ENCODE measurements at regions not wholly inside any gene's neighbourhood (a gene's known extent, or its start where the extent isn't known, plus 50 kb on each side); places are given as distances from the start of the nearest gene placed in this dataset.
"Not testable (repeated sequence)": the region's sequence is repeated elsewhere in the genome, so short reads cannot be mapped to it uniquely, and the experiment has no call there.

GRCh38 chr2:48043746-48044145 lies 137.4 kb upstream of the FBXO11 start:
- no peak for DNase-seq (ENCODE audit: low read depth in 2 of 2)

- no peak for DNase-seq (ENCODE audit: low read depth in 2 of 2)
Observed at GRCh38 chr2:48045613-48046012, 139.3 kb upstream of the FBXO11 start.

- DNase-seq (ENCODE audit: low read depth in 2 of 2) = no peak
Observed at GRCh38 chr2:48048476-48049171, 142.3 kb upstream of the FBXO11 start.

- DNase-seq (ENCODE audit: low read depth in 2 of 2) = no peak
Observed at GRCh38 chr2:48049371-48049770, 143.1 kb upstream of the FBXO11 start.

- DNase-seq (ENCODE audit: low read depth in 2 of 2) = no peak
Observed at GRCh38 chr2:48050711-48051110, 144.4 kb upstream of the FBXO11 start.

- DNase-seq (ENCODE audit: low read depth in 2 of 2) = no peak
Observed at GRCh38 chr2:48059975-48060374, 153.7 kb upstream of the FBXO11 start.

- not testable (repeated sequence) for DNase-seq (ENCODE audit: low read depth in 2 of 2)
Observed at GRCh38 chr2:48061656-48062055, 155.4 kb upstream of the FBXO11 start.

GRCh38 chr2:48065096-48065495 lies 158.8 kb upstream of the FBXO11 start:
- no peak for DNase-seq (ENCODE audit: low read depth in 2 of 2)

GRCh38 chr2:48066000-48066399 lies 159.7 kb upstream of the FBXO11 start:
- no peak for DNase-seq (ENCODE audit: low read depth in 2 of 2)

- no peak for DNase-seq (ENCODE audit: low read depth in 2 of 2)
Observed at GRCh38 chr2:48069769-48070168, 163.5 kb upstream of the FBXO11 start.

- DNase-seq (ENCODE audit: low read depth in 2 of 2) = no peak
Observed at GRCh38 chr2:48070415-48070814, 164.1 kb upstream of the FBXO11 start.

- no peak for DNase-seq (ENCODE audit: low read depth in 2 of 2)
Observed at GRCh38 chr2:48072583-48072982, 166.3 kb upstream of the FBXO11 start.

- no peak for DNase-seq (ENCODE audit: low read depth in 2 of 2)
Observed at GRCh38 chr2:48075631-48076030, 169.3 kb upstream of the FBXO11 start.

GRCh38 chr2:48080534-48081316 lies 174.4 kb upstream of the FBXO11 start:
- no peak for DNase-seq (ENCODE audit: low read depth in 2 of 2)

- no peak for DNase-seq (ENCODE audit: low read depth in 2 of 2)
Observed at GRCh38 chr2:48081317-48081628, 175.0 kb upstream of the FBXO11 start.

- no peak for DNase-seq (ENCODE audit: low read depth in 2 of 2)
Observed at GRCh38 chr2:48085888-48086287, 179.6 kb upstream of the FBXO11 start.

- DNase-seq (ENCODE audit: low read depth in 2 of 2) = no peak
Observed at GRCh38 chr2:48088994-48089393, 182.7 kb upstream of the FBXO11 start.

- no peak for DNase-seq (ENCODE audit: low read depth in 2 of 2)
Observed at GRCh38 chr2:48089644-48090043, 183.3 kb upstream of the FBXO11 start.

GRCh38 chr2:48092846-48093803 lies 186.8 kb upstream of the FBXO11 start:
- no peak for DNase-seq (ENCODE audit: low read depth in 2 of 2)

- DNase-seq (ENCODE audit: low read depth in 2 of 2) = not testable (repeated sequence)
Observed at GRCh38 chr2:48096765-48097164, 190.5 kb upstream of the FBXO11 start.

GRCh38 chr2:48098539-48098938 lies 192.2 kb upstream of the FBXO11 start:
- no peak for DNase-seq (ENCODE audit: low read depth in 2 of 2)

- DNase-seq (ENCODE audit: low read depth in 2 of 2) = no peak
Observed at GRCh38 chr2:48104418-48104817, 198.1 kb upstream of the FBXO11 start.

All from activated CD4-positive, alpha-beta T cell treated with anti-CD3 and anti-CD28 coated beads for 24 hours (primary cell).